Duodenal mucosa (tissue), 2 donors: ENCODE measurements at regions not wholly inside any gene's neighbourhood (a gene's known extent, or its start where the extent isn't known, plus 50 kb on each side); places are given as distances from the start of the nearest gene placed in this dataset.

Experiments
- H3K27ac ChIP-seq: one replicate; pipeline ENCODE4 v1.7.0; 2013; ENCODE audit warnings: low read depth, low read length
- H3K27me3 ChIP-seq, 2 donors: one replicate each; pipeline ENCODE4 v1.7.0; 2013; ENCODE audit warnings: low read length in 2 of 2, control low read depth in 1 of 2; ENCODE audit not compliant: insufficient read depth in 2 of 2, control insufficient read depth in 1 of 2
- H3K36me3 ChIP-seq, 2 donors: one replicate each; pipeline ENCODE4 v1.7.0; 2013; ENCODE audit warnings: low read length in 2 of 2, control low read depth in 1 of 2; ENCODE audit not compliant: insufficient read depth in 2 of 2, control insufficient read depth in 1 of 2
- H3K4me1 ChIP-seq, 2 donors: one replicate each; pipeline ENCODE4 v1.7.0; 2013; ENCODE audit warnings: low read length in 2 of 2, control low read depth in 1 of 2; ENCODE audit not compliant: insufficient read depth in 2 of 2, control insufficient read depth in 1 of 2
- H3K4me3 ChIP-seq, 2 donors: one replicate each; pipeline ENCODE4 v1.7.0; 2013; ENCODE audit warnings: low read length in 2 of 2, low read depth in 1 of 2
- H3K9ac ChIP-seq, 2 donors: one replicate each; pipeline ENCODE4 v1.7.0; 2013; ENCODE audit warnings: low read length in 2 of 2, low read depth in 1 of 2
- H3K9me3 ChIP-seq, 2 donors: one replicate each; pipeline ENCODE4 v1.7.0; 2013; ENCODE audit warnings: low read length in 2 of 2, control low read depth in 1 of 2; ENCODE audit not compliant: control insufficient read depth in 1 of 2

DNA sequence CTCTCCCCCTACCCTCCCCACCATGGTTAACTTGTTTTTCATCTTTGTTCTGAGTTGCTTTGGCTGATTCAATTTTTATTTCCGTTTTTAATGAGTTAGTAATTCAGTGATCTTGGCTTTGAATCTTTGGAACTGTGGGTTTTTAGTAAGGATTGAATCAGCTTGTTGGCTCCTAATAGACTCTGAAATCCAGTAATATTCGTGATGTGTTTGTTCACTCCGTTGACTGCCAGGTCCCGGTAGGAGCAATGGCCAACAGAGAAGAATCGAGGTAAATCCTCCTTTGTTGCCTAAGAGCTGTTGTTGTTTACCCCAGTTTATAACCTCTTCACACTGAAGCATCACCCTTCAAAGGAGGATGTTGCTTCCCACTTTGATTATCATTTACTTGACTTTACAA, 92.7 kb downstream of the PCSK1 start:
- Histone ChIP-seq H3K27ac (no peak overlapping the region), H3K9ac (no peak overlapping the region), H3K36me3 (no peaks in the 10 kb centered on the region)

DNA sequence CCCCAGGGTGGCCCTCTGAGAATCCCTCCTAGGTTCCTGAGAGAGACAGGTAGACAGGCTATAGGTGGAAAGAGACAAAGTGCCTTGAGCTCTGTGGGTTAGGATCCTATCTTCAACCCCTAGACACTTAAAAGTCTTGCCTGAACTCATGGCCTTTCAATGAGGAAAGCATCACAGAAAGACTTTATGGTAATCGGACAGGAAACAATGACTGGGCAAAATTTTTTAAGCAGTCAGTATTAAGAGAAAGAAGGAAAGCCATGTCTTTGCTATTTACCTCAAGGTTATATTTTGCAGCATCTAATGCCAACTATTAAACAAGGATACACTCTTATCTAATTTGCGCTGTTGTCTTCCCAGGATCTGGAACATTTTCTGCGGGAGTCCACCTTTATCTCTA, 93.2 kb downstream of the PCSK1 start:
- H3K27ac ChIP-seq, result no peak overlapping the region
- H3K9me3 ChIP-seq, result no peaks in the 10 kb centered on the region
- peaks cover 4 to 25% of the 10 kb centered on the region in 2 donors for H3K4me1 ChIP-seq
- H3K9ac ChIP-seq, result no peak overlapping the region
- H3K4me3 ChIP-seq, result no peak overlapping the region
- no peaks in the 10 kb centered on the region for H3K27me3 ChIP-seq
- no peaks in the 10 kb centered on the region for H3K36me3 ChIP-seq

More for the DNA sequence above, 92.7 kb downstream of the PCSK1 start:
- Histone ChIP-seq H3K4me1 (peaks cover 4 to 25% of the 10 kb centered on the region in 2 donors), H3K4me3 (no peak overlapping the region), H3K9me3 (no peaks in the 10 kb centered on the region), H3K27me3 (no peaks in the 10 kb centered on the region)

DNA sequence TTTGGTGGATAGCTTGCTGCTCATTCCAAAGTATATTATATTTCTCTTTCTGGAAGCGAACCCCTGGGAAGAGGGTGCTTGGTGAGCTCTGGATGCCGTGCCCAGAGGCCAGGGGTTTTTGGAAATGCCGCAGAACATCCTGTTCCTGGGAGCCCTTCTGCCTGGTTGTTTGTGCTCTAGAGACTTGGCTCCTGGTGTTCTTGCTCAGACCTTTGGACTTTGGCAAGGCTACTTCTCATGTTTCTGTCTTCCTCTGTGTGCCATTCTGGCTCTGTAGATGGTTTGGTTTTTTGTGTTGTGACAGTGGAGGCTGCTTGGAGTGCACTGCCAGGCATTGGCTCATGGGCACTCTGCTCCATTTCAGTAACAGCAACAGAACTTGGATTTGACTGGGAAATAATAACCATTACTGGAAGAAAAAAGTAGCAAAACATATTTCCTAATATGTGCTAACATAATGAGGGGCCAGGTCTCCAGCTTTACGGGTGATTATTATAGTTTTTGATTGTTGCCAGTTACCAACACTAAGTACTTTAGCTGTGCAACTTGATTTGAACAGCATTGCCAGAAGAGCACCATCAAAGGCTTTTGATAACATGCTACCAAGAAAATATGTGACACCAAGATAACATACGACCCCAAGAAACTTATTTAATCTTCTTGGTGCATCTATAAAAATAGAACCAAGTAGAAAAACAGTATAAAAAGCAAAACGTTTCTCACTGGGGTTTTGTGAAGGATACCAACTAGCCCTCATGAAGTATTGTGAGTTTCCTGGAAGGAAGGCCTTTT, 94.2 kb downstream of the PCSK1 start:
- Histone ChIP-seq H3K9me3 (no peaks in the 10 kb centered on the region), H3K27ac (no peak overlapping the region), H3K9ac (no peak overlapping the region), H3K4me3 (no peak overlapping the region), H3K27me3 (no peaks in the 10 kb centered on the region), H3K4me1 (peaks cover 4 to 25% of the 10 kb centered on the region in 2 donors), H3K36me3 (no peaks in the 10 kb centered on the region)

DNA sequence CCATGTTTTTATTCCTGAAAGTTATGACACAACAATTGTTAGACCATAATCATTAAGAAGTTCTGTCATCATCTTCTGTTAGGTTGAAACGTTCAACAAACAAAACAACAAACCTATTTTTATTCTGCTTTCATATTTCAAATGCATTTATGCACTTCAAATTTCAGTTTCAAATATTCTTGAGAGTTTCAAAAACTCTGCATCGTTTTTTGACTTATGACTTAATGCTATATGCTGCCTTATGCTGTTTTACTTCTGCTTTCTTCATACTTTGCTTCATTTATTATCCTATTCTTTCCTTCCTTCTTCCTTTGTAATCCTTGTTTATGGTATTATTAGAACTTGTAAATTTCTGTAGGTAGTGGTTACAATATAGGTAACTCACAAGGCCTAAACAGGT, 95.0 kb downstream of the PCSK1 start:
- no peak overlapping the region for H3K4me3 ChIP-seq
- H3K36me3 ChIP-seq, result no peaks in the 10 kb centered on the region
- no peak overlapping the region for H3K27ac ChIP-seq
- H3K27me3 ChIP-seq, result no peaks in the 10 kb centered on the region
- no peak overlapping the region for H3K9ac ChIP-seq
- no peaks in the 10 kb centered on the region for H3K9me3 ChIP-seq
- peaks cover 4 to 25% of the 10 kb centered on the region in 2 donors for H3K4me1 ChIP-seq

DNA sequence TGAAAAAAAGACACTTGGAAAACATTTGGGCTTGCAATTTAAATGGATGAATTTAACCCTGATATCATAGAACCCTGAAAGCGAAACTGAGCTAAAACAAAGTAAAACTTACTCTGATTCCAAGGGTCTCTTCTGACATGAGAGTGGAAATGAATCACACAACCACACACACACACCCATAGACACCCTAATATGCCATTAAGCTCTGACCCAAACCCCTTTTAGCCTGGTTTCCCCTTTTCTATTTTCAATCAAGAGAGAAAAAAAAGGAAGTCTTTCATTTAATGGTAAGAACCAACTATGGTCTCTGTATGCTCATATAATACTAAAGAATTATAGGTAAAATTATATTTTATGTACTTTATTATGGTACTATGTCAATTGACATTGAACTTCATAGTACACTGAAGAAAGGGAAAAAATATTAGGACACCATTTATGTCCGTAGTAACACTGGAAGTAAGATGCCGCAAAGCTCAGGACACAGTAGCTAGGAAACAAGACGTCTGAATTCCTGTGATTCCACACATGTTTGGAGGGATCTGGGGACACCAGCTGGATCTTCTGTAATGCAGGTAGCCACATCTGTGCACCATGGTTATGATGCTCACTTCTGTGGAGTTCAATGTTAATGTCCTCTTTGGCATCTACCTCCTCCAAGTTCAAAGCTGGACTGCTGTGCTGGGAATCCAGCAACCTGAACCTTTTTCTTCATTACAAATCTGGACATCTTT, 95.8 kb downstream of the PCSK1 start:
- Histone ChIP-seq H3K27ac (no peak overlapping the region), H3K4me1 (peaks cover 9 to 31% of the 10 kb centered on the region in 2 donors), H3K36me3 (no peaks in the 10 kb centered on the region), H3K27me3 (no peaks in the 10 kb centered on the region), H3K9ac (no peak overlapping the region), H3K4me3 (no peak overlapping the region), H3K9me3 (no peaks in the 10 kb centered on the region)

DNA sequence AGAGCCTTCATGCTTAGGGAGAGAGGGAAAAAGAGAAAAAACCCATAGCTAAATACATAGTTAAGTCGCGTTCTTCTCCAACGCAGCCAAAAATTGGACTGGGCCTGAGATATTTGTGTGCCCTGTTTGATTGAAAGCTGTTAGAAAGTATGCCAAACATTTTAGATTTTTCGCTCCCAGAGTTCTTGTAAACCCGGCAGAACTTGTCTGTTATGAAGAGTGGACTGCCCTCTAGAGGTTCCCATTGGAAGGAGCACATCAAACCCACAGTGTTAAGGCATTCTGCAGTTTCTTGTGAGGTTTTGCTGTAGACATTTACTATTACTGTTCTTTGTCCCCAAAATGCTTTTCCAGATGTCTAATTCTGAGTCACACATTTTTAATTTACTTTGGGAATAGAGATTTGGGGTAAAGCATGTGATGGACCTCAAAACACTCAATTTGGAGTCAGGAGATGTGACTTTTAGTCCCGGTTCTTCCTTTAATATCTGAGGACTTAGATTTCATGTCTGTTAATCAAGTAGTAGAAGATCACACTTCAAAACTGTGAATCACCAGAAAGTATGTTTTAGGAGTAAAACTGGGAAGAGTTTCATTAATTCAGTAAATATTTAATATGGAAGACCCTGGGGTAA, 96.6 kb downstream of the PCSK1 start:
- Histone ChIP-seq H3K9me3 (no peaks in the 10 kb centered on the region), H3K4me1 (peaks cover 16 to 38% of the 10 kb centered on the region in 2 donors), H3K27ac (no peak overlapping the region), H3K4me3 (no peak overlapping the region), H3K9ac (no peak overlapping the region), H3K27me3 (no peaks in the 10 kb centered on the region), H3K36me3 (no peaks in the 10 kb centered on the region)

DNA sequence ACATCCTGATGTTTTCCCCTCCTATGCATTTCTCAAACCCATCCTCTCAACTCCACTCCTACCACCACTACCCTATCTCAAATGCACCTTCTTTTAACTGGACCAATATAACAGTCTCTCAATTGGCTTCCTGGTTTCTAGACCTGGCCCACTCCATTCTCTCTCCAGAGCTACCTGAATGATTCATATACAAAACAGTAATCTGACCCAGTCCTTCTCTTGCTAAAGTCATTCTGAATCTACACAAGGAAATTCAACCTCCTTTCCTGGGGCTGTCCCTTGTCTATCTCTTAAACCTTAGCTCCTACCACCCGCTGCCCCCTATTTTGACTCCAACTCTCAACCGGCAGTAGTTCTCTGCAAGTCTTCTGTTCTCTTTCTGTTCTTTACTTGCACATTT, 97.2 kb downstream of the PCSK1 start:
- H3K4me3 ChIP-seq, result no peak overlapping the region
- H3K27me3 ChIP-seq, result no peaks in the 10 kb centered on the region
- H3K36me3 ChIP-seq, result no peaks in the 10 kb centered on the region
- no peak overlapping the region for H3K9ac ChIP-seq
- H3K27ac ChIP-seq, result no peak overlapping the region
- H3K9me3 ChIP-seq, result no peaks in the 10 kb centered on the region
- H3K4me1 ChIP-seq, result peaks cover 20 to 44% of the 10 kb centered on the region in 2 donors

DNA sequence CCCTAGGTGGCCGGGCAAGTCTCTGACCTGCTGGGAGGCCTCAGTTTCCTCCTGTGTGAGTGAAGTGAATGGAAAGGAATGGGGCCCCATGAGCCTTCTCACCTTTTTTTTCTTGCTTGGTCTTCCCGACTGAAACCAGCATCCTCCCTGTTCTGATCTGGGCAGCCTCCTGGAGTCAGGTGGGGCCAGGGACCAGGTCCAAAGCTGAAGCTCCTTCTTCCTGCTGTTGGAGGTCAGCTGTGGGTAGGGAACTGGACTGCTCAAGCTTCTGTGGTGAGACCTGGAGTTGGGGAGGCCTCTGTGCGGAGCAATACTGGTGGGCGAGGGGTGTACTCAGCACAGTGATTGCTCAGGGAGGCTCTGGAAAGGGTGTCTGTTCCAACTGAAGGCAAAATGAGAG, 99.7 kb downstream of the PCSK1 start:
- Histone ChIP-seq H3K9ac (no peak overlapping the region), H3K27ac (no peak overlapping the region), H3K9me3 (no peaks in the 10 kb centered on the region), H3K4me3 (no peak overlapping the region), H3K27me3 (no peaks in the 10 kb centered on the region), H3K36me3 (no peaks in the 10 kb centered on the region), H3K4me1 (peaks cover 17 to 30% of the 10 kb centered on the region in 2 donors)

DNA sequence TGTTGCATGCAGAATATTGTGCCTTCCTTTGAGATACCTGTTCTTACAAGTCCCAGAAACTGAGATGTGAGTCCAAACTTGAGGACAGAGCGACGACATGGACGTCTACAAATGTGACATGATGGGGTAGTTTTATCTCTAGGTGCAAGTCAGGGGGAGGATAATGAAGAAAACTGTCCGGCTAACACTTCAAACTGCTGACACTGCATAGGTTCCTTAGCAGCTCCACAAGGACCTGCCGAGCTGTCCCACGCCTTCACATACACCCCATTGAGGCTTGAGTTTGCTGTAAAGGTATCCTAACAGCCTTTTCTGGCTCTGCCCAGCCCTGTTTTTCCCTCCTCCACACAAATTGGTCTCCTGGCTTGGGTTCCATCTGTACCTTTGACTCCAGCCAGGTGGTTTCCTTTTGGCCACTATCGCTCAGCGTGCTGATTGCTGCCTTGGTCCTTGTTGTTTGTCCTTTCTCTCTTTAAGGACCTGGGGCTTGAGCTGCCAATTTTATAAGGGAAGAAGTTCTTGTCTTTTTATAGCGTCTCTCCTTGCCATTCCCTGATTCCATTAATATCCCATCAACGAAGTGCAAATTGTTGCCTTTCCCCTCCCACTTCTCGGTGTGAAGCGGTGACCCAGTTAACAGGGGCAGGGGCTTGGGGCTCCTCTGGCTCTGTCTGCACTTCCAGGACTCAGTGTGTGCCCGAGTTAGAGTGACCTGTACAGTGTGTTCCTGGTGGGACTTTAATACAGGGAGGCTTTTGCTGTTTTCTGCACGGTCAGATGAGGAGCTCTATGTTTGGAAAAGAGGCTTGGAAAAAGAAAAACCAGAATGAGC, 100.3 kb downstream of the PCSK1 start:
- Histone ChIP-seq H3K36me3 (no peaks in the 10 kb centered on the region), H3K4me3 (no peak overlapping the region), H3K27me3 (no peaks in the 10 kb centered on the region), H3K27ac (no peak overlapping the region), H3K9me3 (no peaks in the 10 kb centered on the region), H3K4me1 (peaks cover 17 to 23% of the 10 kb centered on the region in 2 donors), H3K9ac (no peak overlapping the region)
